Osteoblast (primary cell): ENCODE measurements at regions not wholly inside any gene's neighbourhood (a gene's known extent, or its start where the extent isn't known, plus 50 kb on each side); places are given as distances from the start of the nearest gene placed in this dataset.

Experiments used
- DNase-seq: peaks from one replicate; pipeline ENCODE4 v3.0.0; 2011; ENCODE audit warnings: low spot score, mixed read lengths; ENCODE audit not compliant: insufficient read length; ENCODE audit errors: missing footprints
- H2AFZ ChIP-seq: 2 replicates; pipeline ENCODE4 v1.6.0; 2011; ENCODE audit warnings: mild to moderate bottlenecking, low read length
- H3K27ac ChIP-seq: 2 replicates; pipeline ENCODE4 v1.5.1; 2011; ENCODE audit warnings: mild to moderate bottlenecking, low read depth, low read length, moderate library complexity
- H3K27me3 ChIP-seq: 2 replicates; pipeline ENCODE4 v1.6.0; 2012; ENCODE audit warnings: mild to moderate bottlenecking, control low read depth, inconsistent platforms, low read length, moderate library complexity; ENCODE audit not compliant: insufficient read depth
- H3K36me3 ChIP-seq: 2 replicates; pipeline ENCODE4 v1.5.1; 2011; ENCODE audit warnings: mild to moderate bottlenecking, low read length, control low read depth, moderate library complexity; ENCODE audit not compliant: insufficient read depth
- H3K4me1 ChIP-seq: 2 replicates; pipeline ENCODE4 v1.5.1; 2011; ENCODE audit warnings: mild to moderate bottlenecking, low read length, control low read depth, moderate library complexity; ENCODE audit not compliant: insufficient read depth
- H3K4me2 ChIP-seq: 2 replicates; pipeline ENCODE4 v1.6.0; 2011; ENCODE audit warnings: mild to moderate bottlenecking, low read length; ENCODE audit not compliant: insufficient read depth
- H3K4me3 ChIP-seq: fragments of 200-600 bp; sonication (generic); 3 replicates; pipeline ENCODE4 v1.5.1; 2012; ENCODE audit warnings: mild to moderate bottlenecking, low read length, inconsistent platforms; ENCODE audit not compliant: insufficient read depth
- H3K79me2 ChIP-seq: 2 replicates; pipeline ENCODE4 v1.6.0; 2012; ENCODE audit warnings: mild to moderate bottlenecking, low read length, control low read depth, inconsistent platforms; ENCODE audit not compliant: insufficient read depth
- H3K9me3 ChIP-seq: 2 replicates; pipeline ENCODE4 v1.5.1; 2011; ENCODE audit warnings: low read depth, low read length, control low read depth
- H4K20me1 ChIP-seq: 2 replicates; pipeline ENCODE4 v1.6.0; 2012; ENCODE audit warnings: mild to moderate bottlenecking, low read length, control low read depth; ENCODE audit not compliant: insufficient read depth
- TF ChIP-seq, protein P1 (sequence below): IDR thresholded peaks from 2 replicates; pipeline ENCODE4 v1.5.1; 2011; ENCODE audit warnings: mild to moderate bottlenecking, low read depth, low read length, moderate library complexity; ENCODE audit errors: extremely low read depth

DNA sequence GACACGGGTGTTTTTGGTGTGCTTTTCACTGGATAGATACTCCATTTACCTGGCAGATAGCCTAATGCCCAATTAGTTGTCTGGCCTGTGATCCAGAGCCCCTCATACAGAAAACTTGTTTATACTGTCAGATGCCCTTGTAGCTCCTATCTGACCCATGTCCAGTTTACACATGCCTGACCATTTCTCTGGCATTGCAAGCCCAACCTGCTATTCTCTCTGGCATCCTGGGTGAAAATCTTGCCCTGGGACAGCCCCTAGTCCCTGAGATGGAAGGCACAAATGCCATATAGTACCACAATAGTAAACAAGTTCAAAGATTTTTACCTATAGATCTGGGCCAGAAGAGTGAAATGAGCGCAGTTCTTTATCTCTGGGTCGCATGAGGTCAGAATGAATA, 212.6 kb downstream of the ZBBX start:
- Histone ChIP-seq H3K27ac (no peak overlapping the region), H3K4me1 (no peaks in the 10 kb centered on the region), H3K4me3 (no peak overlapping the region), H3K9me3 (no peaks in the 10 kb centered on the region), H3K4me2 (no peak overlapping the region), H4K20me1 (no peaks in the 10 kb centered on the region), H3K79me2 (no peaks in the 10 kb centered on the region), H3K27me3 (no peaks in the 10 kb centered on the region), H2AFZ (no peak overlapping the region), H3K36me3 (no peaks in the 10 kb centered on the region)
- TF ChIP-seq, protein P1, sequence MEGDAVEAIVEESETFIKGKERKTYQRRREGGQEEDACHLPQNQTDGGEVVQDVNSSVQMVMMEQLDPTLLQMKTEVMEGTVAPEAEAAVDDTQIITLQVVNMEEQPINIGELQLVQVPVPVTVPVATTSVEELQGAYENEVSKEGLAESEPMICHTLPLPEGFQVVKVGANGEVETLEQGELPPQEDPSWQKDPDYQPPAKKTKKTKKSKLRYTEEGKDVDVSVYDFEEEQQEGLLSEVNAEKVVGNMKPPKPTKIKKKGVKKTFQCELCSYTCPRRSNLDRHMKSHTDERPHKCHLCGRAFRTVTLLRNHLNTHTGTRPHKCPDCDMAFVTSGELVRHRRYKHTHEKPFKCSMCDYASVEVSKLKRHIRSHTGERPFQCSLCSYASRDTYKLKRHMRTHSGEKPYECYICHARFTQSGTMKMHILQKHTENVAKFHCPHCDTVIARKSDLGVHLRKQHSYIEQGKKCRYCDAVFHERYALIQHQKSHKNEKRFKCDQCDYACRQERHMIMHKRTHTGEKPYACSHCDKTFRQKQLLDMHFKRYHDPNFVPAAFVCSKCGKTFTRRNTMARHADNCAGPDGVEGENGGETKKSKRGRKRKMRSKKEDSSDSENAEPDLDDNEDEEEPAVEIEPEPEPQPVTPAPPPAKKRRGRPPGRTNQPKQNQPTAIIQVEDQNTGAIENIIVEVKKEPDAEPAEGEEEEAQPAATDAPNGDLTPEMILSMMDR = no peak
- no peak for DNase-seq

DNA sequence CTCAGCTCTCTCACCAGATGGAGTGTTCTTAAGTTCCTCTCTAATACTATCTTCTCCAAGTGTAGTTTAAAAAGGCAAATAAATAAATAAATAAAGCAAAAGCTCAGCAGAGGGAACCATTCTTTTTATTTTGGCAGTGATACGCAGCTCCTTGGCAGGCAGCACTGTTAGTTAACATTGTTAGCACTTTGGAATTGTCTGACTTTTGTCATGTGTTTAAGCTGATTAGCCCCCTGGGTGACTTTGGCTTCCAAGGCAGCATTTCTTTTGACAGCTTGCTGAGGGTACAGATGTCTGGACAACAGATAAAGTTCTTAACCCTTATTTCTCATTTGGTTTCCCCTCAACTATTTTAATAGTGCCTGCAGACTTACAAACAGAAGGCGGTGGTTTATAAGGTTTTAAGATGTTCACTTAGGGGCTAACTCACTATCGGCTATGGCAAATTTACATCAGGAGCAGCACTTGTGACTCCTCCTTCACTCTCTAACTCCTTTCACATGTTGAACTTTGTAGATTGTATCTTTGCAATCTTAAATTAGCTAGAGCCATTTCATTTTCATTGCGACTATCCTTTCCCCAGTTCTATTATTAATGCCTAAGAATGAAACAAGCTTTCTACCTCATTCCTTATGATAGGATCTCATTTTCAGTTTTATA, 213.4 kb downstream of the ZBBX start:
- no peaks in the 10 kb centered on the region for H3K9me3 ChIP-seq
- TF ChIP-seq, protein P1 = no peak

DNA sequence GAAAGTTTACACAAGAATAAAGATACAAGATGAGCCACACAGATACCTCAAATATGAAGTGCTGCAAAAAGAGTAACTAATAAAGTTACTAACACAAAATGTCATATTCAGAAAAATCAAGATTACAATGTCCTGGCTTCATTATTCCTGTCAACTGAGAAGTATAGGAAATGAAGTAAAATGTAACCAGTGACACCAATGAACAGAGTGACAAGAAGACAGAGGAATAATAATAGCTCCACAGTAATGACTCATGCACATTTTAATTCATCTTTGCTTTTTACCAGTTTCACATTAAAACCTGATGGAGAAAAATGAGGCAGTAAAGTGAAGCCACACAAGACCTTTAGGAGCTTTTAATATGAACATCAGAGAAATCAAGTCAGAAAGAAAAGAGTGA, 214.1 kb downstream of the ZBBX start:
- Histone ChIP-seq H4K20me1 (no peaks in the 10 kb centered on the region), H3K4me2 (no peak overlapping the region), H3K36me3 (no peaks in the 10 kb centered on the region), H3K79me2 (no peaks in the 10 kb centered on the region), H3K27ac (no peak overlapping the region), H3K27me3 (no peaks in the 10 kb centered on the region), H3K4me1 (no peaks in the 10 kb centered on the region), H2AFZ (no peak overlapping the region), H3K4me3 (no peak overlapping the region), H3K9me3 (no peaks in the 10 kb centered on the region)
- no peak for DNase-seq
- TF ChIP-seq, protein P1 = no peak

More for the DNA sequence above, 213.4 kb downstream of the ZBBX start:
- Histone ChIP-seq H3K27me3 (no peaks in the 10 kb centered on the region), H4K20me1 (no peaks in the 10 kb centered on the region), H2AFZ (no peak overlapping the region), H3K27ac (no peak overlapping the region), H3K4me2 (no peak overlapping the region), H3K4me3 (no peak overlapping the region), H3K36me3 (no peaks in the 10 kb centered on the region), H3K79me2 (no peaks in the 10 kb centered on the region), H3K4me1 (no peaks in the 10 kb centered on the region)
- DNase-seq = no peak

DNA sequence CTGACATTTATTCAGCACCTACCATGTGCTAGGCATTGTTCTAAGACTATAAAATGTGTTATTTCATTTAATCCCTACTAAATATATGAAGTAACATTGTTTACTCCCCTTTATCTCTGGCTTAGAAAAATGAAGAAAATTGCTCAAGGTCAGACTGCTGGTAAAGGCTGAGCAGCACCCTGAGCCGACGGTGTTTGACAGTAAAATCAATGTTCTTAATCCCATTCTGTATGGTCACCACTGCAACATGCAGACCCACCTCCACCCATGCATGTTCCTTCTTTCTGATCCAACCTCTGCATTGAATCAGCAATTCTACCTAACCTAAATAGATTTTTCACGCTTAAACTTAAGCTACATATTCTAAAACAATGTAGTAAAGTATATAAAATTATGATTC, 216.5 kb downstream of the ZBBX start:
- no peak overlapping the region for H3K4me2 ChIP-seq
- no peaks in the 10 kb centered on the region for H3K9me3 ChIP-seq
- H3K4me1 ChIP-seq = no peaks in the 10 kb centered on the region
- H2AFZ ChIP-seq = no peak overlapping the region
- no peaks in the 10 kb centered on the region for H3K27me3 ChIP-seq
- no peak overlapping the region for H3K27ac ChIP-seq
- no peaks in the 10 kb centered on the region for H4K20me1 ChIP-seq
- no peak overlapping the region for H3K4me3 ChIP-seq
- H3K79me2 ChIP-seq = no peaks in the 10 kb centered on the region
- no peaks in the 10 kb centered on the region for H3K36me3 ChIP-seq
- no peak for DNase-seq
- TF ChIP-seq, protein P1 = no peak
